NCI-H446 (cell line): ENCODE measurements at regions not wholly inside any gene's neighbourhood (a gene's known extent, or its start where the extent isn't known, plus 50 kb on each side); places are given as distances from the start of the nearest gene placed in this dataset.
A peak's percentile ranks its signal among the peaks of the same experiment; 100 is the strongest.

Source experiments
- DNase-seq, 2 experiments: peaks; one replicate each; lab custom pipeline; 2025; lab: John Stamatoyannopoulos, UW

- DNase-seq, result no peak
Measured at GRCh38 chr18:73316513-73316912, 448.7 kb upstream of the NETO1 start.

GRCh38 chr18:73315381-73315780 lies 447.6 kb upstream of the NETO1 start:
- DNase-seq, result no peak

GRCh38 chr18:73313476-73313875 lies 445.7 kb upstream of the NETO1 start:
- DNase-seq, result no peak

GRCh38 chr18:73296686-73297085 lies 428.9 kb upstream of the NETO1 start:
- DNase-seq, result no peak

- no peak for DNase-seq
Measured at GRCh38 chr18:73292156-73292555, 424.4 kb upstream of the NETO1 start.

- no peak for DNase-seq
Measured at GRCh38 chr18:73288813-73289212, 421.0 kb upstream of the NETO1 start.

GRCh38 chr18:73286584-73286983 lies 418.8 kb upstream of the NETO1 start:
- no peak for DNase-seq

- DNase-seq, result no peak
Measured at GRCh38 chr18:73283788-73284187, 416.0 kb upstream of the NETO1 start.

GRCh38 chr18:73283032-73283431 lies 415.2 kb upstream of the NETO1 start:
- no peak for DNase-seq

GRCh38 chr18:73279498-73279897 lies 411.7 kb upstream of the NETO1 start:
- peak in 1 of 2 experiments; percentile 63 for DNase-seq

- no peak for DNase-seq
Measured at GRCh38 chr18:73274812-73275621, 407.2 kb upstream of the NETO1 start.

- no peak for DNase-seq
Measured at GRCh38 chr18:73270920-73271634, 403.3 kb upstream of the NETO1 start.

- no peak for DNase-seq
Measured at GRCh38 chr18:73264562-73264921, 396.8 kb upstream of the NETO1 start.

- DNase-seq, result no peak
Measured at GRCh38 chr18:73261923-73262322, 394.1 kb upstream of the NETO1 start.

- no peak for DNase-seq
Measured at GRCh38 chr18:73261243-73261642, 393.5 kb upstream of the NETO1 start.

GRCh38 chr18:73258375-73259087 lies 390.7 kb upstream of the NETO1 start:
- no peak for DNase-seq

- no peak for DNase-seq
Measured at GRCh38 chr18:73254564-73254963, 386.8 kb upstream of the NETO1 start.

- DNase-seq, result no peak
Measured at GRCh38 chr18:73249030-73249429, 381.2 kb upstream of the NETO1 start.

- no peak for DNase-seq
Measured at GRCh38 chr18:73246763-73247162, 379.0 kb upstream of the NETO1 start.

GRCh38 chr18:73245345-73245744 lies 377.6 kb upstream of the NETO1 start:
- no peak for DNase-seq

GRCh38 chr18:73244401-73244800 lies 376.6 kb upstream of the NETO1 start:
- no peak for DNase-seq

- DNase-seq, result no peak
Measured at GRCh38 chr18:73240899-73241298, 373.1 kb upstream of the NETO1 start.

GRCh38 chr18:73235921-73236320 lies 368.1 kb upstream of the NETO1 start:
- no peak for DNase-seq
